ENCODE measurements at regions not wholly inside any gene's neighbourhood (a gene's known extent, or its start where the extent isn't known, plus 50 kb on each side); places are given as distances from the start of the nearest gene placed in this dataset.

GRCh38 chr12:115870021-115870420, 407.5 kb downstream of the MED13L start:
- Histone ChIP-seq H4K20me1 (ENCODE audit: insufficient read depth, low read length) (no peaks in the 10 kb centered on the region), H2AFZ (ENCODE audit: insufficient read depth, low read depth, low read length, poor library complexity, severe bottlenecking) (no peak overlapping the region), H3K9me3 (replicated peaks in 1 of 2; ENCODE audit: control insufficient read depth in 1 of 2, insufficient read depth in 1 of 2, low read length in 2 of 2) (no peaks in the 10 kb centered on the region), H3K36me3 (replicated peaks in 1 of 2; ENCODE audit: control insufficient read depth in 1 of 2, insufficient read depth in 2 of 2, low read length in 2 of 2) (no peaks in the 10 kb centered on the region), H3K27ac (ENCODE audit: low read depth in 1 of 2, low read length in 2 of 2) (no peak overlapping the region), H3K4me3 (replicated peaks in 1 of 3; ENCODE audit: low read depth in 2 of 3, low read length in 3 of 3) (no peak overlapping the region), H3K27me3 (ENCODE audit: control insufficient read depth in 2 of 2, insufficient read depth in 2 of 2, low read length in 2 of 2) (peaks cover 2 to 10% of the 10 kb centered on the region in 2 donors), H3K4me1 (ENCODE audit: control insufficient read depth in 1 of 2, insufficient read depth in 2 of 2, low read length in 2 of 2) (no peaks in the 10 kb centered on the region), H3K79me2 (ENCODE audit: insufficient read depth, low read length) (no peaks in the 10 kb centered on the region), H3K4me2 (replicated peaks; ENCODE audit: extremely low read depth, low read length, poor library complexity, severe bottlenecking) (no peak overlapping the region), H3K9ac (ENCODE audit: insufficient read depth, low read length, poor library complexity, severe bottlenecking) (no peak overlapping the region)
- intact Hi-C loops (cut with micrococcal nuclease): no loop called here
- Mint-ChIP-seq H3K36me3 (no peaks in the 10 kb centered on the region), H3K27ac (no peak overlapping the region), H3K9me3 (peaks cover 0 to 2% (median 0%) of the 10 kb centered on the region in 7 donors), H3K27me3 (ENCODE audit: low read depth in 3 of 3) (peaks cover 7 to 16% (median 11%) of the 10 kb centered on the region in 3 donors), H3K4me1 (no peaks in the 10 kb centered on the region), H3K4me3 (no peak overlapping the region)
- no peak for DNase-seq
- 100% methylated on average over 1 of the region's 4 CpGs for WGBS (ENCODE audit: insufficient coverage)
- no peak for TF ChIP-seq CTCF (IDR thresholded peaks at IDR 0.05)

DNA sequence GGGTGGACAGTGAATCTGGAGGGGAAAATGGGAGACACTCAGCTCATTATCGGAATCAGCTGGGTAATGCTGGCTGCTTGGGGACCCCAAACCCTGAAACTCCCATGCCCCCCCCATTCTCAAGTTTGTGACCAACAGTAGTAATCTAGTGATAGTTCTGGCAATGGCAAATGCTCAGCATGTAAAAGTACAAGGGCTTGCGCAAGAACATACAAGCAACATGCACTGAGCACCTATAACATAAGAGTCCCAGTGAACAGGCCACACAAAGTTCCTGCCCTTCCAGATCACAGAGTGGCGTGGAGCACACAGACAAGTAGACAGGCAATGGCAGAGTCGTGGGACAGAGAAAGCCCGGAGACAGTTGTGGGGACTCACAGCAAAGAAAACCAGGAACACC, 407.9 kb downstream of the MED13L start:
- Mint-ChIP-seq H3K27me3 (ENCODE audit: low read depth in 3 of 3) (peaks cover 7 to 14% (median 8%) of the 10 kb centered on the region in 3 donors), H3K9me3 (peaks cover 0 to 2% (median 0%) of the 10 kb centered on the region in 7 donors), H3K4me1 (no peaks in the 10 kb centered on the region), H3K4me3 (no peak overlapping the region), H3K27ac (no peak overlapping the region), H3K36me3 (no peaks in the 10 kb centered on the region)
- Histone ChIP-seq H3K4me2 (replicated peaks; ENCODE audit: extremely low read depth, low read length, poor library complexity, severe bottlenecking) (no peak overlapping the region), H3K4me3 (replicated peaks in 1 of 3; ENCODE audit: low read depth in 2 of 3, low read length in 3 of 3) (no peak overlapping the region), H2AFZ (ENCODE audit: insufficient read depth, low read depth, low read length, poor library complexity, severe bottlenecking) (no peak overlapping the region), H3K4me1 (ENCODE audit: control insufficient read depth in 1 of 2, insufficient read depth in 2 of 2, low read length in 2 of 2) (no peaks in the 10 kb centered on the region), H3K79me2 (ENCODE audit: insufficient read depth, low read length) (no peaks in the 10 kb centered on the region), H3K27ac (ENCODE audit: low read depth in 1 of 2, low read length in 2 of 2) (no peak overlapping the region), H3K27me3 (ENCODE audit: control insufficient read depth in 2 of 2, insufficient read depth in 2 of 2, low read length in 2 of 2) (peaks cover 2 to 10% of the 10 kb centered on the region in 2 donors), H3K9me3 (replicated peaks in 1 of 2; ENCODE audit: control insufficient read depth in 1 of 2, insufficient read depth in 1 of 2, low read length in 2 of 2) (no peaks in the 10 kb centered on the region), H3K36me3 (replicated peaks in 1 of 2; ENCODE audit: control insufficient read depth in 1 of 2, insufficient read depth in 2 of 2, low read length in 2 of 2) (no peaks in the 10 kb centered on the region), H4K20me1 (ENCODE audit: insufficient read depth, low read length) (no peaks in the 10 kb centered on the region), H3K9ac (ENCODE audit: insufficient read depth, low read length, poor library complexity, severe bottlenecking) (no peak overlapping the region)
- DNase-seq: no peak
- no peak for TF ChIP-seq CTCF (IDR thresholded peaks at IDR 0.05)
- intact Hi-C loops (cut with micrococcal nuclease): no loop called here
- WGBS (ENCODE audit: insufficient coverage): 93% methylated on average over 4 of the region's 5 CpGs
